Stimulated activated CD4-positive, alpha-beta T cell treated with anti-CD3 and anti-CD28 coated beads, Interleukin-2, amount 100 ng/mL, for 24 hours (primary cell): ENCODE measurements at regions not wholly inside any gene's neighbourhood (a gene's known extent, or its start where the extent isn't known, plus 50 kb on each side); places are given as distances from the start of the nearest gene placed in this dataset.
"Not testable (repeated sequence)": the region's sequence is repeated elsewhere in the genome, so short reads cannot be mapped to it uniquely, and the experiment has no call there.

ENCODE experiments used
- DNase-seq, 2 donors: peaks; one replicate each; pipeline ENCODE4 v3.0.0-alpha.2; 2020

DNA sequence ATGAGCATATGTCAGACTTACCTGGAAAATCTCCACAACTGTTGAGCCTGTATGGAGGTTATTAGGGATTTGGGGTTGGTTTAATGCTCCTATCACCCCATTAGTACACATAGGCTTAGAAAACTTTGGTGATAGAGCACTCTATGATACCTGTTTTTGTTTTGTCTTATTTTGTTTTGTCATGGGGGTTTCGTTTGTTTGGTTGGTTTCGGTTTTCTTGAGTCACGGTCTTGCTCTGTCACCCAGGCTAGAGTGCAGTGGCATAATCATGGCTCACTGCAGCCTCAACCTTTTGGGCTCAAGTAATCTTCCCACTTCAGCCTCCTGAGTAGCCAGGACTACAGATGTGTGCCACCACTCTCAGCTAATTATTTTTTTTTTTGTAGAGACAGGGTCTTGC lies 70.0 kb downstream of the MZT1 start:
- DNase-seq, result no peak

DNA sequence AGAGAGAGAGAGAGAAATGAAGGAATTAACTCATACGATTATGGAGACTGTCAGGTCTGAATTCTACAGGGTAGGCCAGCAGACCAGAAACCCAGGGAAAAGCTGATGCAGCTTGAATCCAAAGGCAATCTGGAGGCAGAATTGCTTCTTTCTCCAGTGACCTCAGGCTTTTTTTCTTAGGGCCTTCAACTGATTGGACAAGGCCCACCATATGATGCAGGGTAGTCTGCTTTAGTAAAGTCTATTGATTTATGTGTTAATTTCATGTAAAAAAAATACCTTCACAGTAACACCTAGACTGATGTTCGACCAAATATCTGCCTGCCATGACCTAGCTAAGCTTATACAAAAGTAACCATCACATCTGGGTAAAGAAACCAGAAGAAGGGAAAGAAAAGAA lies 71.1 kb downstream of the MZT1 start:
- no peak for DNase-seq

DNA sequence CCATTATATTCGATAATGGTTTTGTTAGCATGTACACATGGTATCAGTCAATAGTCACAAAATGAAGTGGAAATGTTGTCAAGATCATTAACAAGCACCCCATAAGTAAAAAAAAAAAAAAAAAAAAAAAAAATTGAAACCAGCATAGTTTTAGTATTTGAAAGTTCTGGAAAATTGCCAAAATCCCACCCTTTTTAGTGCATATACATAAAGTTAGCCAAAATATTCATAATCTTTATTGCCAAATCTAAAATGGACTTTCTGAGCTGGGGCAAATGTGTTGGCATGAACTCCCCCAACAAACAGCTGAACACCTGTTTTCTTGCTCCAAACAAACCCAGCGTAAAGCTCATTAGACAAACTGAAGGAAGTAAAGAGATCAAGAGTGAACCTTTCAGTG lies 73.9 kb downstream of the MZT1 start:
- DNase-seq, result no peak

DNA sequence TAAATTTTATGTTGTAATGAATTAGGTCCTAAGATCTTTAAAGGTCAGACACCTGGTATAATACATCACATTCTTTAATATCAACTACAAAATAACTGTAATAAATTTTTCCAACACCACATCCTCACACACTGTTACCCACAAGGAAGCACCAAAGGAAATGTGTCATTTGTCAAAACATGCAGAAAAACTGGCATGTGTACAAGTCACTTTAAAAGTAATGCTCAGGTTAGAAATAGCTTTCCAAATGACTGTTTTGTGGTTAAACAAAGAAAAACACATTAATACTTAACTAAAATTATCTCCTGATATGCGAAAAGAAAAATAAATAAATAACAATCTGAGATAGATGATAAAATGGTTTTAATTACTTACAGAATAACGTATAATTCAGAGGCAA lies 74.7 kb downstream of the MZT1 start:
- no peak for DNase-seq

DNA sequence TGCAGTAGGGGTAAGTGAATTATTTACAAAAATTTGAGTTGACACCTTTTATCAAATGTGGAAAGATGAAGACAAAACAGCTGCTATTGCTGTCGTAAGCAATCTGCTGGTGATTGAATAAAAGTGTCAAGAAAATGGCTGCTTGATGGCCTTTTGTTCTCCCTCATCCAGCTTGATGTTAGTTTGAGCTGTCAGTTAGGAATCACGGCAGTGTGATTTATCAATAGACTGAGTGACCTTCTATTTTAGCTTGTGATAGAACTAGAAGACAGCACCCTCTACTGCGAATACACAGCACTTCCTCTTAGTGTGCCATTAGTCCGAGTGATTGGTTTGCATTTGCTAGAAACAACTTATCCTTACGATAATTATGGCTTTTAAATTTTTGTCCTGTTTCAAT lies 76.3 kb downstream of the MZT1 start:
- no peak for DNase-seq

DNA sequence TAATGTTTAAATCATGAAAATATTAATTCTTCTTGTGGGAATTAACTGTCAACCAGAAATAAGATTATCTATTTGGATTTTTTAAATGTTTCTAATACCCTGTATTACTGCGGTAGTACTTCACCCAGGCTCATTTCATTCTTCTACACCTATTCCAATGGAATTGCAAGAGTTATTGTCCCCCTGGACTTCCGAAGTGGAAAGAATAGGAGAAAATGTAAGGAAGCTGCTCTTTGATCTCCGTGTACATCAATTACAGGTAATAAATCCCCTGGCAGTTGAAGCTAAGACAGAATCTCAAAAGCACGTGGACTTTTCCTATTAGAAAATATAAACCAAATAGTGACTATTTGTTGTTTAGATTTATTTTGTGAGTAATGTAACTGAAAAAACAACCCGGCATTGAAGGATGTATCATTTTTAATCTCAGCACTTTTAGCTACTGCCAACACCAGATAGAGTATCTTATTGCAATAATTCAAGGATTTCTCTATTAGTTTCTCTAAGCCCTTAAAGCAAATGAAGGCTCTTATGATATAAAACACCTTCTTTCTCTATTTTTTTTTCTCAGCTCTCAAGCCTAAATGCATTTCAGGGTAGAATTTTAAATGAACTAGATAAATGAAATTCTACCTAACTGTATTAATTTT lies 77.3 kb downstream of the MZT1 start:
- DNase-seq, result no peak

DNA sequence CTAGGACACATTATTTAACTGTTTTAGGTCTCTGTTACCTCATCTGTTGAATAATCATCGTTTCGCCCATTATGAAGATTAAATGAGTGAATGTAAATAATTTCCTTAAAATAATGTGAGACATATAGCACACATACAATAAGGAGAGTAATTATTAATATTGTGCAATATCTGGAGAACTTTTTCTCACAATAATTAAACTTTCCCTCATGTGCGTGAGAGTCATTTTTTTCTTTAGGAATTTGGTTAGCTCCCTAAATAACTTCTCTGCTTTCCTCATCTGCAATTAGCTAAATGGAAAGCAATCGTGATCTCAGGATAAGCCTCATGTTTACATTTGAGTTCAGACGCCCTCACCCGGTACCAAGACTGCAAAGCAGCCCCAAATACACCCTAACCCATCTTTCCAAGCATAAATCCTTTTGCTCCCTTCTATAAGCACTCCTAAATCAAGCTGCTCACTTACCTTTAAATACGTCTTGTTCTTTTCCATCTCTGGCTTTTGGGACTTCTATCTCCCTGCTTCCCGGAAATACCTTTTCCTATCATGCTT lies 78.8 kb downstream of the MZT1 start:
- DNase-seq, result no peak

DNA sequence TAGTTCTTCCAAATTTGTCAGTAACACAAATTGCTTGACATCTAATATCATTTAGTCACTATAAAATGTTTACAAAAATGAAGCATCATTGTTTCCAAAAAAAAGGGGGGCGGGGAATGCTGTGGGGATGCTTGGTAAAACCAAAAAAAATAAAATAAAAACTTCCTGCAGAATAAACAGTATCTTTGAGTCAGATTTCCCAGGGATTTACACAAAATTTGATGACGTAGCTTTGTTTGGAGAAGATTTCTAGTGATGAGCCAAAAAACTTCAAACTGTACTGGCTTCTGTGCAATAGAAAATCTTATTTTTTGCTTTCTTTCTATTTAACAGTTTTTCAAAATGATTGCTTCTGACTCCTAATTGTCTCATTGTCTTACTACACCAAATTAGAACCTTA lies 80.0 kb downstream of the MZT1 start:
- DNase-seq, result no peak

DNA sequence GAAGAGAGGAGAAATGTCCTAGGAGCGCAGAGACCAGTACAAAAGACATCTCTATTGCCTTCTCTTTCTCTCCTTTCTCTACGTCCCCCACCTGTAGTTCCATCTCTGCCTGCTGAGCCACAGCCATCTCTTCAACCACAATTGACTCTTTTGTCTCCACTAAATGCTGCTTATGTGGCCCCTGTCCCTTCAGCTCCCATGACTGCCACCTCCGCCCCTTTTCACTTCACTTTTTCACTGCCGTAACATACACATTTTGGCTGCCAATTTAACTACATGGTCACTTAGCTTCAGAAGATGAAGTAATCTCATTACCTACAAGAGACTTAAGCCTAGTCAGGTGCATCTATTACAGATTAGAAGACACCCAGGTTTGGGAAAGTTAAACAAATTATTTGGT lies 81.9 kb downstream of the MZT1 start:
- DNase-seq, result no peak

DNA sequence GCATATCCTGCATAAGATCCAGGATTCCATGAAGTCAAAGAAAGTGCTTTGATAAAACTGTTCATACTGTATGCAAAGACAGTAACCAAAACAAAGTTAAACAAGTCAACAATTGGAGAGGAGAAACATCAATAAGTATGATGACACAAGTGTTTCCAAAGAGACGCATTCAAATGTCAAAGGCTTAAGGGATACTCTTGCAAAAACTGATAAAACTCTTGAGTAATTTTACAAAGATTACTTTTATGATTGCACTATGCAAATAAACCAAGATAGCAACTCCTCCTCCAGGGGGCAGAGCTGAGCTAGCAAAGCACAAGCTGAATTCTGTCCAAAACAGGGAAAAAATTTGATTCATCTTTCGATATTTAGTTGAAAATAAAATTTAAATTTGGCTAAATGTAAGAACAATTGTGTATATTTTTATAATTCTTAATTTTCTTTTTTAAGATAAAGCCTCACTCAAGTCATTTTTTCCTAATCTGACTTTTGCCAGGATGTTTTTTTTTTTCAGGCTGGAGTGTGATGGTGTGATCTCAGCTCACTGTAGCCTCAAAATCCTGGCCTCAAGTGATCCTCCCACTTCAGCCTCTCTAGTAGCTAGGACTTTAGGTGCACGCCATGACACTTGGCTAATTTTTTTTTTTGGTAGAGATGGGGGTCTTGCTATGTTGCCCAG lies 84.0 kb downstream of the MZT1 start:
- peak; percentile 68 to 75 for DNase-seq

DNA sequence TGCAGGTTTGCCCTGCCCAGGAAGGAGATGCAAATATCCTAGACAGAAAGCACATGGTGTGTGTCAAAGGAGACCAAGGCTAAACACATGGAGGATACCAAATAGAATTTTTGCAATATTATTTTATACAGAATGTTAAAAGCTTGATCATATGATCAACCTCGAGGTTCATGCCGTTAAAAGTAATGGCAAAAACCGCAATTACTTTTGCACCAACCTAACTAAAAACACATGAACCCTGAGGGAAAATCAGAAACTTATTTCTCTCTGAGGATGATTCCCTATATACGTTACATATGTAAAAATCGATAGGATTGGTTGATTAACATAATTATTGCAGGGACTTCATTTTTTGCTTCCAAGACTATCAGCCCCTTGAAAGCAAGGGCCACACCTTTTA lies 88.1 kb downstream of the MZT1 start:
- DNase-seq, result no peak

DNA sequence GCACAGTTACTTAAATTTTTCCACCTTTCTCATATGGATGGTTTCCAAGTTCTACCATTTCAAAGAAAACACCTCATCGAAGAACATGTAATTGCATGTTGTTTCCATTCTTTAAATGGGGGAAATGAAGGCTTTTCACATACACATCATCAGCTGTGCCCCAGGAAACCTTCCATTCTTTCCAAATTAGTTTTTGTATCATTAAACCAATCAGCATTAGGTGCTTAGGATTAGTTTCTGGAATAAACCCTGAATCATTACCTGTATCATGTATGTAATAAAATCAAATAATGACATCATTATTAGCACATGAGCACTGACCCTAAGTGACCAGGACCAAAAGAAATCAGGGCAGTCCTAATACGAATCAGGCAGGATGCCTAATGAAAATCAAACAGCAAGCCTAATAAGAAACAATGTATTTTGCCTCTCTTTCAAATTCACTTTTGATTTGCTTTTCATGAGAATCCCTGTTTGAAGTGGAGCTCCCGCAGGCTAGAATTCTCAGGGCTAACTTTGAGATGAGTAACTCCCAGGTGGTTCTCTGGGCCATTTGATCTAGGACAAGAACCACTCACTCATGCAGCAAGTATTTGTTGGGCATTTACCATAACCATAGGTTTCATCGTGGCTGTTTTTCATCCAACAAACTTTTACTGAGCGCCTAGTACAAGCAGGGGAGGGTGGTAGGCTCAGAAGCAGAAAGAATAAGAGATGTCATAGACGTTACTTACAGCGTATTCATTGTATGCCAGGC lies 89.2 kb downstream of the MZT1 start:
- DNase-seq, result no peak

DNA sequence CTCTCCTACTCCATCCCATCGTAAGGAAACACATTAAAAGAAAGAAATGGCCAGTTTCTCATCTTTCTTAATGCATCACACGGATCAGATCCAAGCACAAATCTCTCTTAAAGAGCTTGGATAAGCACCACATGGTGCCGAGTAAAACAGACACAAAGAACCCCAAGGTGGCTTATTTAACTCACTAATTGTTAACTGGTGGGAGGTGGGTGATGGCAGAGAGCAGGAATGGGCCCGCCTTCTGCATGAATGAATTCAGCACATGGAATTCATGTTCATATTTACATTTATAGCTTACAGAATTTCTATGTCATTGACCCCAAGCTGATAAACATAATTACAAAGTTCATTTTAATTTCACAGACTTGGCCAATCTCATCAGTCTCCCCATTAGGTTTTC lies 89.9 kb downstream of the MZT1 start:
- no peak for DNase-seq

DNA sequence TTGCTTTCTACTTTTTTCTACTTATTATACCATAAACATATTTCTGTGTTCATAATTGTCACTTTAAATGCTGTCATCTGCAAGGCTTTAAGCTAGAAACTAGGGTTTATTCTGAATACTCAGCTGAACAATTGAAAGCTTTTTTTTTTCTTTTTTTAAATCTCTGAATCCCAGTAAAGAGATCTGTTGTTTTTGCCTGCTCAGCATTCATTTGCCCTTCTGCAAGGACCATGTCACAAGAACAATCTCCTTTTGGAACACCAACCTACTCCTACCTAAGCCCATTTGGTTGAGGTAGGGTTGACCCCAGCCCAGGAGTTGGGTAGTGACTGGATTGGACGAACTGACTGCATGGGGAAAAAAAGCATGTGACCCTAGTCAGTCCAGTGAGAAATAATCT lies 92.6 kb downstream of the MZT1 start:
- no peak for DNase-seq

DNA sequence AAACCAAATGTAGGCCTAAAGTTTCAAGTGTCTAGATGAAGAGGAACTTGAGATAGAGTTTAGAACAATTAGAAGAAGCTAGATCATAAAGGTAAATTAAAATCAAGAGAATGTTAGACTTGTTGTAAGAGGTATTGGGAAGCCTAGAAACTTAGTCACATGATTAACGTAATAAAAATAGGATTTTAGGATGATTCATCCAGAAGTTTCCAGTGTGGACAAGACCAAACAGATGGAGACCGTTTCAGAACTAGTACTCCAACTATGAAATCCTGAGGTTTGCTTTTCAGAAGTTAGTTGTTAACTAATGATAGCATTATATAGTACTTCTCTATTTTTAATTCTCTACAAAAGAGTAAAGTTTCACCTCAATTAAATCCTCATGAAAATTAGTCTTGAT lies 104.9 kb downstream of the MZT1 start:
- DNase-seq, result no peak

DNA sequence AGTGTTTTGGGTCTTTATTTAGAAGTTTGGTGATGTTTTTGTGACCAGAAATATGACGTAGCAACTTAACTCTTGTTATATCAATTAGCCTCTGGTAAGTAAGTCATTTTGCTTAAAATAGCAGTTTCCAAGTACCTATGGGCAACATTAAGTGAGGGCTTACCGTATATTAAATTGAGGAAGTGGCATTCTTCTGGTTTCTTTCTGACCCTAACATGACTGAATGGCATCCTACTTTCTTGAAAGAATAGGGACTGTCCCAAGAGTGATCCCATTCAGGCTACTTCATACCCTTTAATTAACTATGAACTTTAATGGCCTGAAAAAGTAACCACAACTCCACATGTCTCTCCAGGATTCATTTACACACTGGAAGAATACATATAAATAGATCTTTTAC lies 106.6 kb downstream of the MZT1 start:
- DNase-seq, result no peak

DNA sequence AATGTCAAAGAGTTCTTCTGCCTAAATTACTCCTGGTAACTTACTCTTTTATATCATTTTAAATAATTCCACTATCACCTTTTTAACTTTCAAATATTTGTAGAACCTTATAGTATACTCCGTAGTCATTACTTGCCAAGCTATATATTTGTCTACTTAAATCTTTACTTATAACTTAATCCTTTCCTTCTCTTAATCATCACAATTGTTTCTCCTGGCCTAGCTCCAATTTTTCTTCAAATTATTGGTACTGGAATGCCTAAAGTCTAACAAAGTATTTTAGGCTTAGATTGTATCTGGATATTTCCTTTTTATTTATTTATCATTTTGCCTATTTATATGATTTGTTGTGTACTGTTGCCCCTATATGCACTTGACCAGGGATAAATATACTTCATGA lies 109.5 kb downstream of the MZT1 start:
- no peak for DNase-seq

DNA sequence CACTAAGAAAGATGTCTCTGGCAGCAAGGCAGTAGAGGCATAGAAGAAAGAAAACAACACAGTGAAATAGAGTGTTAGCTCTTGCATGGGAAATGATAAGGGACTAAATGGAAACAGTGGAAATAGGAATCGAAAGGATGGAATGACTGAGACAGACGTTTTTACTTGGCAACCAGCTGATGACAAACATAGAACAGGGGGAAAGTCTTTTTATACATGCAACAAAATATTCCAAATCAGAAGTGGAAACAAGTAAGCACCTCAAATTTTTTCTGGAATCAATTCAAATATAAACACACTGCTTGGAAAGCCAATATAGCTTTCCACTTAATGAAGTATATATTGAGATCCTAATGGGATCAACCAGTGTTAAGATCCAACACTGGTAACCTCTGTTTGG lies 110.2 kb downstream of the MZT1 start:
- no peak for DNase-seq

DNA sequence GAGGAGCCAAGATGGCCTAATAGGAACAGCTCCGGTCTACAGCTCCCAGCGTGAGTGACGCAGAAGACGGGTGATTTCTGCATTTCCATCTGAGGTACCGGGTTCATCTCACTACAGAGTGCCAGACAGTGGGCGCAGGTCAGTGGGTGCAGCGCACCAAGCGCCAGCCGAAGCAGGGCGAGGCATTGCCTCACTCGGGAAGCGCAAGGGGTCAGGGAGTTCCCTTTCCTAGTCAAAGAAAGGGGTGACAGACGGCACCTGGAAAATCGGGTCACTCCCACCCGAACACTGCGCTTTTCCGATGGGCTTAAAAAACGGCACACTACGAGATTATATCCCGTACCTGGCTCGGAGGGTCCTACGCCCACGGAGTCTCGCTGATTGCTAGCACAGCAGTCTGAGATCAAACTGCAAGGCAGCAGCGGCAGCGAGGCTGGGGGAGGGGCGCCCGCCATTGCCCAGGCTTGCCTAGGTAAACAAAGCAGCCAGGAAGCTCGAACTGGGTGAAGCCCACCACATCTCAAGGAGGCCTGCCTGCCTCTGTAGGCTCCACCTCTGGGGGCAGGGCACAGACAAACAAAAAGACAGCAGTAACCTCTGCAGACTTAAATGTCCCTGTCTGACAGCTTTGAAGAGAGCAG lies 117.1 kb downstream of the MZT1 start:
- not testable (repeated sequence) for DNase-seq

DNA sequence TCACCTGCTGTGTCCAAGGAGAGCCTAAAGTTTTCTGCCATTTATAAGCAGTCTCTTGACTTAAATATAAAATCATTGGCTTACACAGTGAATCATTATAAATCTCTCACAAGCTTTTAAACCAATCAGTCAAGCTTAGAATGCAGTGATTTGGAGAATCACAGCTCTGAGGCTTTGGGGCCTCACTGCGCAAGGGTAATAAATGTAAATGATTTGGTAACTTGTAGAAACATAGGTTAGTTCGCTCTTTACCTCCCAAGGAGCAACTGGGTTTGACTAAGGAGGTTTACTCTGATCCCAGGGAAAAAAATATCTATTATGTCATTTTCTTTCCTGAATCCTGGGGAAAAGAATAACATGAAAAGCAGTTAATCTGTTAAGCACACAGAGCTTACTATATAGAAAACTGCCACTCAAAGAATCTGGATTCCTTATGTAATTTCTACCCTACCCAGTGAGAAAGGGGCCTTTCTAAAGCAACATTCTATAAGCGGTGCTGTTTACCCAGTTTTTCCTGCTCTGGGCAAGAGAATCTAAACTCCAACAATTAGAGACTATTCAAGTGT lies 128.2 kb downstream of the MZT1 start:
- DNase-seq, result no peak

DNA sequence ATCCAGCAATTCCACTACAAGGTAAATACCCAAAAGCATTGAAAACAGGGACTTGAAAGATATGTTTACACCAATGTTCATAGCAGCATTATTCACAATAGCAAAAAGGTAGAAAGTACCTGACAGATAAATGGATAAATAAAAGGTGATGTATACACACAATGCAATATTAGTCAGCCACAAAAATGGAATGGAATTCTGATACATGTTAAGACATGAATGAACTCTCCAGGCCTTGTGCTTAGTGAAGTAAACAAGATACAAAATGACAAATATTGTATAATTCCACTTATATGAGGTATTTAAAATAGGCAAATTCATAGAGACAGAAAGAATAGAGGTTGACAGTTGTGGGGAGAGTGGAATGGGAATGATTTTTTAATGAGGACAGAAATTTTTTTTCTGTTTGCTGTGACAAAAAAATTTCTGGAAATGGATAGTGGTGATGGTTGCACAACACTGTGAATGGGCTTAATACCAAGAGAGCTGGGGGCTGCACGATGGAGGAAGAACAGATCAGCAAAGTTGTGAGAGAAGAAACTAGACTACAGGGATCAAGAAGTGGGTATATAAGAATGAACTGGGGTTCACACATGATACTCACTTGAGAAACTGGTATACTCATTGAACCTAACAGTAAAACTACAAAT lies 137.2 kb downstream of the MZT1 start:
- DNase-seq, result no peak

DNA sequence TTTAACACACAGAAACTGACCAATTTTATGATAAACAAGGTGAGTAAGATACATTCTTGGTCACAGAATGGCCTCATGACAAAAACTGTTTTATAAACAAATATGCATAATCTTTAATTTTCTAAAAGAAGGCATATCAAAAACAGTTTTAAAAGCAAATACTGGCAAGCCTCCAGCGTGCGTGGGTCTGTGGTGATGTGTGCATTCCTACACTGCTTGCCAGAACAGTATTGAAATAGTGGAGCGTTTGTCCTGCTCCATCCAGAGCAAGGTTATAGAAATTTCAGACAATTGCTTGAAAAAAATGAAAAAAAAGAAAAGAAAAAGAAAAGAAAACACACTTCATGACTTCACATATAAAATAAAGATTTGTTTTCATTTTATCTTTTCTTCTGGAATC lies 140.9 kb downstream of the MZT1 start:
- DNase-seq, result no peak

DNA sequence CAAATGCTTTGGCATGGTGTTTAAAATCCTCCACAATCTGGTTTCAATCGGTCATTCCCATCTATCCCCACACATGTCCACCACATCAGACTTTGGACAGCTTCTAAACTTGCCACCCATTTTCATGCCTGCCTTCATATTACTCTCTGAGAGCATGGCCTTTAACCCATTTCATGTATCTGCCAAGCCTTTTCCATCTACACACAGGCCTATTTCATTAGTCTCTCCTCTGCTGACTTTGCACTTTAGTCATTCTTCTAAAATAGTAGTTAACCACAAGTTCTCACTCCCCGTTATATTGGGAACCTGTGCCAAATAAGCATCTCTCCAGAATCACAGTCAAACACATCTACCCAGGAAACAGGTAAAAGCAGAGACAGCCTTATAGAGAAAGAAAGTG lies 142.2 kb downstream of the MZT1 start:
- DNase-seq, result no peak
